H1 (cell line): ENCODE measurements at regions not wholly inside any gene's neighbourhood (a gene's known extent, or its start where the extent isn't known, plus 50 kb on each side); places are given as distances from the start of the nearest gene placed in this dataset.

Experiments used
- CTCF ChIA-PET: fragments of 300-600 bp; sonication (Branson Sonifier 250); formaldehyde crosslinking; loops from one replicate; lab custom pipeline; 2021; ENCODE audit not compliant: partially characterized antibody; lab: Charles Lee
- POLR2A ChIA-PET: fragments of 300-600 bp; sonication (Branson Sonifier 250); formaldehyde crosslinking; loops from one replicate; lab custom pipeline; 2021; ENCODE audit warnings: inconsistent platforms; ENCODE audit not compliant: partially characterized antibody; lab: Charles Lee
- DNase-seq, 2 experiments: peaks; one replicate each; pipeline versions ENCODE4 v3.0.0 to v3.0.0-alpha.2; 2010 to 2022; ENCODE audit warnings: low spot score in 2 of 2, low read depth in 1 of 2, mixed read lengths in 1 of 2
- FAIRE-seq: peaks from 2 replicates; lab custom pipeline; 2011; peaks lifted over from hg19 to GRCh38; lab: Jason Lieb, UNC
- H2AFZ ChIP-seq: 2 replicates; pipeline ENCODE4 v1.8.1; 2012; ENCODE audit warnings: low read length, inconsistent platforms
- H2AK5ac ChIP-seq: 2 replicates; pipeline ENCODE4 v1.6.1; 2013; ENCODE audit warnings: low read depth, low read length
- H2BK120ac ChIP-seq: replicated peaks from 2 replicates; pipeline ENCODE3; 2013; ENCODE audit warnings: low read depth, low read length, inconsistent platforms
- H2BK12ac ChIP-seq: 2 replicates; pipeline ENCODE4 v1.6.1; 2013; ENCODE audit warnings: low read depth, low read length
- H2BK15ac ChIP-seq: 2 replicates; pipeline ENCODE4 v1.6.1; 2013; ENCODE audit warnings: low read length
- H2BK20ac ChIP-seq: 2 replicates; pipeline ENCODE4 v1.6.1; 2013; ENCODE audit warnings: low read length
- H2BK5ac ChIP-seq: 2 replicates; pipeline ENCODE4 v1.6.1; 2013; ENCODE audit warnings: low read depth, low read length
- H3K14ac ChIP-seq: 2 replicates; pipeline ENCODE4 v1.6.1; 2013; ENCODE audit warnings: inconsistent platforms; ENCODE audit not compliant: insufficient read length
- H3K18ac ChIP-seq: 2 replicates; pipeline ENCODE4 v1.6.1; 2013; ENCODE audit warnings: low read length; ENCODE audit errors: extremely low read depth
- H3K23ac ChIP-seq: 2 replicates; pipeline ENCODE4 v1.6.1; 2013; ENCODE audit warnings: inconsistent platforms; ENCODE audit not compliant: insufficient read length
- H3K23me2 ChIP-seq: 2 replicates; pipeline ENCODE4 v1.6.1; 2013; ENCODE audit warnings: low read depth, low read length
- H3K27ac ChIP-seq: 2 replicates; pipeline ENCODE4 v1.6.1; 2011; ENCODE audit warnings: low read depth, low read length, inconsistent platforms
- H3K27me3 ChIP-seq, 4 experiments: replicated peaks in 1 of 4; 1 replicate in 1 of 4; 2 replicates in 3 of 4; pipeline versions ENCODE4 v1.6.1 to v1.8.1; 2011 to 2013; ENCODE audit warnings: low read length in 3 of 4, mild to moderate bottlenecking in 3 of 4, inconsistent platforms in 2 of 4, mixed read lengths in 2 of 4, moderate library complexity in 1 of 4; ENCODE audit not compliant: control insufficient read depth in 3 of 4, insufficient read depth in 3 of 4; ENCODE audit errors: extremely low read depth in 1 of 4
- H3K36me3 ChIP-seq, 4 experiments: 2 replicates each; pipeline versions ENCODE4 v1.6.1 to v1.8.1; 2011 to 2013; ENCODE audit warnings: mild to moderate bottlenecking in 4 of 4, low read length in 3 of 4, moderate library complexity in 2 of 4, control low read depth in 1 of 4, inconsistent platforms in 1 of 4; ENCODE audit not compliant: insufficient read depth in 4 of 4, control insufficient read depth in 2 of 4
- H3K4ac ChIP-seq: replicated peaks from 2 replicates; pipeline ENCODE3; 2013; ENCODE audit warnings: low read length, low read depth, mixed read lengths, inconsistent platforms; ENCODE audit not compliant: insufficient read length
- H3K4me1 ChIP-seq, 4 experiments: replicated peaks in 1 of 4; 1 replicate in 1 of 4; 2 replicates in 3 of 4; pipeline versions ENCODE4 v1.6.1 to v1.8.1; 2011 to 2013; ENCODE audit warnings: low read length in 3 of 4, inconsistent platforms in 2 of 4, mixed read lengths in 1 of 4; ENCODE audit not compliant: insufficient read depth in 4 of 4, control insufficient read depth in 3 of 4
- H3K4me2 ChIP-seq, 2 experiments: 2 replicates each; pipeline versions ENCODE4 v1.6.1 to v1.8.1; 2011 to 2013; ENCODE audit warnings: low read depth in 2 of 2, low read length in 2 of 2, control low read depth in 1 of 2, inconsistent platforms in 1 of 2, mild to moderate bottlenecking in 1 of 2; ENCODE audit not compliant: insufficient read depth in 1 of 2
- H3K4me3 ChIP-seq, 4 experiments: fragments of 200-600, 300-600 bp in 1 of 4; sonication (generic), shearing (Covaris generic), sonication (Bioruptor Twin) in 1 of 4; 2 replicates each; pipeline versions ENCODE4 v1.5.1 to v1.8.1; 2011 to 2016; ENCODE audit warnings: low read length in 4 of 4, low read depth in 3 of 4, control low read depth in 2 of 4, inconsistent platforms in 2 of 4, mild to moderate bottlenecking in 2 of 4, mixed read lengths in 1 of 4, moderate library complexity in 1 of 4; ENCODE audit not compliant: insufficient read depth in 2 of 4; ENCODE audit errors: extremely low read depth in 1 of 4
- H3K56ac ChIP-seq: replicated peaks from 2 replicates; pipeline ENCODE3; 2013; ENCODE audit warnings: low read depth, mild to moderate bottlenecking, mixed read lengths, low read length, inconsistent platforms; ENCODE audit not compliant: insufficient read length
- H3K79me1 ChIP-seq: 2 replicates; pipeline ENCODE4 v1.6.1; 2013; ENCODE audit warnings: low read depth, low read length, control low read depth
- H3K79me2 ChIP-seq, 2 experiments: 2 replicates each; pipeline versions ENCODE4 v1.6.1 to v1.8.1; 2012 to 2013; ENCODE audit warnings: low read length in 2 of 2, mild to moderate bottlenecking in 2 of 2, inconsistent platforms in 1 of 2; ENCODE audit not compliant: insufficient read depth in 2 of 2, control insufficient read depth in 1 of 2
- H3K9ac ChIP-seq, 4 experiments: replicated peaks in 1 of 4; 1 replicate in 1 of 4; 2 replicates in 3 of 4; pipeline versions ENCODE4 v1.6.1 to v1.8.1; 2011 to 2013; ENCODE audit warnings: low read depth in 3 of 4, low read length in 3 of 4, control low read depth in 2 of 4, mild to moderate bottlenecking in 2 of 4, moderate library complexity in 2 of 4, inconsistent platforms in 1 of 4; ENCODE audit errors: extremely low read depth in 1 of 4
- H3K9me3 ChIP-seq, 2 experiments: 2 replicates each; pipeline versions ENCODE4 v1.6.1 to v1.8.1; 2012 to 2013; ENCODE audit warnings: mild to moderate bottlenecking in 2 of 2, moderate library complexity in 2 of 2, control low read depth in 1 of 2, inconsistent platforms in 1 of 2, low read depth in 1 of 2, low read length in 1 of 2, mixed read lengths in 1 of 2; ENCODE audit not compliant: insufficient read depth in 2 of 2
- H4K20me1 ChIP-seq, 2 experiments: replicated peaks in 1 of 2; 2 replicates each; pipeline versions ENCODE3 to v1.8.1; 2011 to 2013; ENCODE audit warnings: inconsistent platforms in 2 of 2, low read length in 2 of 2, mild to moderate bottlenecking in 1 of 2; ENCODE audit not compliant: insufficient read depth in 2 of 2, control insufficient read depth in 1 of 2
- H4K5ac ChIP-seq: 2 replicates; pipeline ENCODE4 v1.6.1; 2013; ENCODE audit warnings: low read length, low read depth, mixed read lengths, inconsistent platforms; ENCODE audit not compliant: insufficient read length
- H4K8ac ChIP-seq: 2 replicates; pipeline ENCODE4 v1.8.0; 2013; ENCODE audit warnings: mild to moderate bottlenecking, moderate library complexity, low read length, inconsistent platforms; ENCODE audit not compliant: insufficient read depth; ENCODE audit errors: extremely low read depth
- H4K91ac ChIP-seq: replicated peaks from 2 replicates; pipeline ENCODE3; 2013; ENCODE audit warnings: low read length, mixed read lengths, inconsistent platforms; ENCODE audit not compliant: insufficient read length
- ASH2L ChIP-seq: fragments of 200-600, 300-600 bp; sonication (generic); IDR thresholded peaks from one replicate; pipeline ENCODE4 v1.7.1; 2017; ENCODE audit warnings: low read length
- BACH1 ChIP-seq: IDR thresholded peaks from 2 replicates; pipeline ENCODE4 v1.6.1; 2012; ENCODE audit warnings: low read length, improper control_type of control experiment
- CREB1 ChIP-seq: IDR thresholded peaks from 2 replicates; pipeline ENCODE4 v1.6.1; 2012; ENCODE audit warnings: inconsistent platforms
- CTBP2 ChIP-seq: IDR thresholded peaks from 2 replicates; pipeline ENCODE4 v1.7.0; 2011; ENCODE audit warnings: borderline replicate concordance, mild to moderate bottlenecking, moderate library complexity, mixed read lengths, low read length; ENCODE audit not compliant: insufficient read depth, insufficient read length
- EGR1 ChIP-seq: IDR thresholded peaks from 2 replicates; pipeline ENCODE4 v1.6.1; 2011; ENCODE audit warnings: low read depth, low read length, borderline replicate concordance
- GTF2F1 ChIP-seq: IDR thresholded peaks from 2 replicates; pipeline ENCODE4 v1.6.1; 2012; ENCODE audit warnings: low read depth, low read length, improper control_type of control experiment, borderline replicate concordance
- HDAC6 ChIP-seq: IDR thresholded peaks from one replicate; pipeline ENCODE4 v1.7.1; 2012; ENCODE audit warnings: low read depth, mild to moderate bottlenecking, inconsistent platforms, low read length, moderate library complexity
- KDM1A ChIP-seq: fragments of 200-600, 300-600 bp; sonication (generic); IDR thresholded peaks from 2 replicates; pipeline ENCODE4 v1.7.1; 2016; ENCODE audit warnings: mild to moderate bottlenecking, low read length, borderline replicate concordance
- MAFK ChIP-seq: IDR thresholded peaks from 2 replicates; pipeline ENCODE4 v1.6.1; 2012; ENCODE audit warnings: low read depth, mild to moderate bottlenecking, improper control_type of control experiment, low read length
- NANOG ChIP-seq: IDR thresholded peaks from 2 replicates; pipeline ENCODE4 v1.6.1; 2011; ENCODE audit warnings: low read length, low read depth, mild to moderate bottlenecking, inconsistent platforms; ENCODE audit not compliant: insufficient read depth, poor library complexity, severe bottlenecking
- POLR2A ChIP-seq, 2 experiments: IDR thresholded peaks; 1 replicate in 1 of 2; 2 replicates in 1 of 2; pipeline ENCODE4 v1.6.1; 2011; ENCODE audit warnings: low read depth in 2 of 2, low read length in 2 of 2, mild to moderate bottlenecking in 2 of 2; ENCODE audit errors: control extremely low read depth in 1 of 2
- POU5F1 ChIP-seq: IDR thresholded peaks from 2 replicates; pipeline ENCODE4 v1.6.1; 2011; ENCODE audit warnings: low read depth, mild to moderate bottlenecking, low read length, moderate library complexity
- RXRA ChIP-seq: IDR thresholded peaks from 2 replicates; pipeline ENCODE4 v1.6.1; 2011; ENCODE audit warnings: low read depth, mild to moderate bottlenecking, low read length, moderate library complexity; ENCODE audit not compliant: insufficient read depth
- SP2 ChIP-seq: IDR thresholded peaks from 2 replicates; pipeline ENCODE4 v1.6.1; 2012; ENCODE audit warnings: mild to moderate bottlenecking, low read length, inconsistent platforms
- SUZ12 ChIP-seq: fragments of 200-600 bp; sonication (generic); IDR thresholded peaks from 2 replicates; pipeline ENCODE4 v1.6.1; 2012; ENCODE audit warnings: mild to moderate bottlenecking, inconsistent platforms, low read length, moderate library complexity, mixed read lengths
- WGBS, 2 experiments: shearing (Covaris generic) in 1 of 2; methylation state at CpG; one replicate each; pipeline versions ENCODE4 v1.1.6 to v1.1.7; 2013 to 2015; ENCODE audit warnings: low lambda C conversion rate in 2 of 2, mixed read lengths in 2 of 2, inconsistent platforms in 1 of 2, low coverage in 1 of 2, missing lambda C conversion rate in 1 of 2; ENCODE audit not compliant: insufficient replicate concordance in 2 of 2, insufficient coverage in 1 of 2, insufficient read length in 1 of 2; ENCODE audit errors: extremely low coverage in 1 of 2, missing lambda C conversion rate in 1 of 2; 5-methylcytosine and 5-hydroxymethylcytosine counted together

- no peak overlapping the region for H2BK5ac ChIP-seq
- no peak overlapping the region for H2AK5ac ChIP-seq
- no peaks in the 10 kb centered on the region for H3K79me1 ChIP-seq
- H2AFZ ChIP-seq = no peak overlapping the region
- H4K91ac ChIP-seq = no peak overlapping the region
- 85% methylated on average over 6 of the region's 6 CpGs; no CpG with 5 or more reads in 1 of the 2 experiments for WGBS, 2 experiments
- no peak overlapping the region for H3K4me2 ChIP-seq
- no peak for DNase-seq
- H3K9ac ChIP-seq = no peak overlapping the region
- H3K9me3 ChIP-seq = no peaks in the 10 kb centered on the region; a peak in 1 of 4 replicates
- no peak overlapping the region for H3K4ac ChIP-seq
- H2BK15ac ChIP-seq = no peak overlapping the region
- H3K27ac ChIP-seq = no peak overlapping the region
- no peak overlapping the region for H2BK20ac ChIP-seq
- ChIA-PET CTCF (interaction anchor here (0.7 to 1.5 kb wide), 3 partner anchors 31 to 124 kb away, joined by 3 read pairs; no protein-coding TSS in a partner anchor), POLR2A (no interaction called here)
- H3K36me3 ChIP-seq = no peaks in the 10 kb centered on the region
- H4K8ac ChIP-seq = no peak overlapping the region
- H3K4me1 ChIP-seq = peaks cover 0 to 5% (median 1%) of the 10 kb centered on the region in 4 experiments; a peak in 2 of 7 replicates
- H2BK12ac ChIP-seq = no peak overlapping the region
- H3K56ac ChIP-seq = no peak overlapping the region
- H4K5ac ChIP-seq = no peak overlapping the region
- no peak overlapping the region for H3K14ac ChIP-seq
- H3K27me3 ChIP-seq = peaks cover 0 to 1% (median 0%) of the 10 kb centered on the region in 4 experiments; a peak in 1 of 7 replicates
- no peak for FAIRE-seq
- H3K23me2 ChIP-seq = no peaks in the 10 kb centered on the region
- no peak overlapping the region for H3K4me3 ChIP-seq
- no peak overlapping the region for H3K23ac ChIP-seq
- H4K20me1 ChIP-seq = no peaks in the 10 kb centered on the region
- H3K79me2 ChIP-seq = no peaks in the 10 kb centered on the region
- no peak overlapping the region for H2BK120ac ChIP-seq
- no peak overlapping the region for H3K18ac ChIP-seq
- no peak for TF ChIP-seq KDM1A
- no peak for TF ChIP-seq HDAC6
- no peak for TF ChIP-seq POLR2A (IDR thresholded peaks at IDR 0.05; ENCODE audit: control extremely low read depth in 1 of 2, low read depth in 2 of 2, low read length in 2 of 2)
- no peak for TF ChIP-seq POU5F1
- no peak for TF ChIP-seq MAFK
- no peak for TF ChIP-seq SUZ12
- no peak for TF ChIP-seq SP2
- no peak for TF ChIP-seq BACH1
- no peak for TF ChIP-seq RXRA
- TF ChIP-seq CREB1 = no peak
- TF ChIP-seq NANOG = no peak
- TF ChIP-seq EGR1 = no peak
- no peak for TF ChIP-seq GTF2F1
- no peak for TF ChIP-seq ASH2L
- TF ChIP-seq CTBP2 = no peak
Measured at GRCh38 chr5:167753725-167754490, 537.5 kb upstream of the WWC1 start.
